ELF-1 (cell line): ENCODE measurements at regions not wholly inside any gene's neighbourhood (a gene's known extent, or its start where the extent isn't known, plus 50 kb on each side); places are given as distances from the start of the nearest gene placed in this dataset.
"Not testable (repeated sequence)": the region's sequence is repeated elsewhere in the genome, so short reads cannot be mapped to it uniquely, and the experiment has no call there.

Experiments
- DNase-seq: peaks from one replicate; pipeline ENCODE4 v3.0.0-alpha.2; 2016; ENCODE audit warnings: low read depth, low spot score

DNA sequence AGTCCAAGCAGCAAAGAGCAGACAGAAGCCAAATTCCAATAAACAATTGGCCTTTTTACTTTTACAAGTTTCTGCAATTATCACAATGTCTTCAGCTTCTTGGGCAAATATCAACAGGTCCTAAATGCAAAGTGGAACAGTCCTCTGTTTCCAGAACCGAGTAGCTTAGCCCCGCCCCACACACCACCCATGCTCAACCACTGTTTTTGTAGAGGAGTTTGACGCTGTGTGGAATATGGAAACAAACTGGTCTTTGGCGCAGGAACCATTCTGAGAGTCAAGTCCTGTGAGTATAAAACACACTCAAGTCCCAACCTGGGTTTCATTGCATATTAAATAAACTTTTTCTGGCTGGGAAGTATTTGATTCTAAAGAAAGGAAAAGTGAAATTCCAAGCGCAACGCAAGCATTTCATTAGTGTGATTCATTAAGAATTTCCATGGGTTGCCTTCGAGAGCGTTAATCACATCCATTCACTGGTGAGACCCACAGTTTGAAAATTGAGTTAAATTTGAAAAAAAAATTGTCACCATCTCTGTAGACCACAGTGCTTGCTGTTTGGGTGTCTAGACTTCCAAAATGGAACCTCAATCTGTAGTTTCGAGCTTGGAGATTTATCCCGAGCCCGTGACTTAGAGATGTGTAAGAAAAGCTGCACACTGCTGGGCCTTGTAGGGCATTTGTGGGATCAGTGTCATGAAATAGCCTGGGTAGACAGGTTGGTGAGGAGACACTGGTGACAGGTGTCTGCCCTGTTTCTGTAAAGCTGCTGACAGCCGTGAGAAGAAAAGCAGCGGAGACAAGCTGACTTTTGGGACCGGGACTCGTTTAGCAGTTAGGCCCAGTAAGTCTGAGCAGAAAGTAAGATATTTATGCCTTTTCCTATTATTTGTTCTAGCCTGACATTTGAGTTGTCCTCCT is 96.1 kb downstream of the DAD1 start:
- no peak for DNase-seq

DNA sequence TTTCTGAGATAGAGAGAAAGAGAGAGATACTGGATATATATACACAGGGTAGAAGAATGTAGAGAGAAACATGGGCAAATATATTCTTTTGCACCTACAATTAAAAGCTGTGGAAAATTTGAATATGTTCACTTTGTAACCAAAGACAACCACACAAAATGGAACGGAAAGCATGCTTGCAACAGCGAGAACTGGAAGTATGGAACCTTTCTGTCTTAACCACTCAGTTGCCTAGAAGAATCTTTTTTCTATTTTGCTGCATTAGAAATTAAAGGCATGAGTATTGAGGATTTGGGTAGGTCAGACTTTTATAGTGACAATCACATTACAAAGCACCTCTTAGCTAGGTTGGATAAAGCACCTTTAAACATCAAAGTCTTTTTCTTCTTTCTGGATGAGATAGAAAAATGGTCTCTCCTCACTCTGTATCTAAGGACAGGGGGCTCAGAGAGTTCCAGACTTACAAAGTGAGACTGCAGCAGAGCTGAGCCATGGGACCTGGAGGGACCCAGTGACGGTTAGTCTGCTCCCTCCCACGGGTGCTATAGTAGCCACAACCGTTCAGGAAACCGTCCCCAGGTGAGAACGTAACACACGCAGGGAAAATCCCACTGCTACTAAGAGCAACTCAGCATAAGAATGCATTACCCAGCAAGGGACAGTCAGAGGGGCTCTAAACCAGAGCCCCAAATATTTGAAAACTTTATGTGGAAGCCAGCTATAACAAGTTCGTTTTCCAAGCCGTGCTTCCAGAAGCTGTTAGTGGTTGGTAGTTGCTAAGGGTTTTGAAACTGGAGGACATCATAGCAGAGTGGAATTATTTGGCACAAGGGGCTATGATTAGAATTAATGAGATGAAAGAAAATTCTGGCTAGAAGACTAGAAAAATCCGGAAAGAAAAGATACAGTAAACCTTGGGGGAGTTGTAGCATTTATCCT is 97.1 kb downstream of the DAD1 start:
- no peak for DNase-seq

- DNase-seq = not testable (repeated sequence)
These were observed 98.0 kb downstream of the DAD1 start for GRCh38 chr14:22491053-22491452.

DNA sequence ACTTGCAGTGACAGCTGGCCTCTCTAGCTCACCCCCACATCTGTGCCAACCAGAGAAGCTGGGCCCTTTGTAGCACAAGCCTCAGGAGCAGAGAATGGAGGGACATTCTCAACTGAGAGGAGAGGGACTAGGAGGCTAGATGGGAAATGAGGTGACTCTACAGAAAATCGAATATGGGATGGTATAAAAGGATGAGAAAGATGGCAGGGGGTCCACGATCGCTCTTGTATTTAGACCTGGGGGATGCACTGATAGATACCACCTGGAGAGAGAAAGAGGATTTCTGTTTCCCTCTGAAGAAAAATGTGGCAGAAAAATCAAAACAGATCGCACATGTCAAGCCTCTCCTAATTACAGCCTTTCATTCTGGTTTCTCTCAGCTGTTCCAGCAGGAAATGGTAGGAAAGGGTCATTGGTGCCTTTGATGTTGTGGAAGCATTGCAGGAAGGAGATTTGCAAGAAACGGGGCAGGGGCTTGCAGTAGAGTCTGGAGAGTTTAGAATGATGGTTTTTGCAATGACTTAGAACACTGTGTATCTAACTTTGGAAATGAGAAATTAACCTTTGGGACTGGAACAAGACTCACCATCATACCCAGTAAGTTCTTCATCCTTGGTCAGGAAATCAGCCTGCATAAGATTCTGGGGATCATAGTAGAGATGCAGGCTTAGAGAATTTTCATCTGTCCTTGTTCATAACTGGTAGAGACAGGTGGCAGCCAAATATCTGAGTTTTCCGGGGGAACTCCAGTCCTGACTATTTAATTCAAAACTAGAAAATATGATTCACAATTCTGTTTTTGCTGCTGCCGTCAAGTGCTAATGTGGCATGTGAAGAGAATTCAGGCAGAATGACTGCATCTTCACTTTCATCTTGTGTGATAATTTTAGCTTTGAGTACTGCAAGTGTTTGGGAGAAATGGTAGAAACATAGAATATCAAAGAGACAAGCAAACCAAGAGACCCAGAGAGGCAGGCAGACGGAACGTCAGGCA is 98.8 kb downstream of the DAD1 start:
- no peak for DNase-seq

- no peak for DNase-seq
These were observed 99.8 kb downstream of the DAD1 start for GRCh38 chr14:22489244-22489545.

DNA sequence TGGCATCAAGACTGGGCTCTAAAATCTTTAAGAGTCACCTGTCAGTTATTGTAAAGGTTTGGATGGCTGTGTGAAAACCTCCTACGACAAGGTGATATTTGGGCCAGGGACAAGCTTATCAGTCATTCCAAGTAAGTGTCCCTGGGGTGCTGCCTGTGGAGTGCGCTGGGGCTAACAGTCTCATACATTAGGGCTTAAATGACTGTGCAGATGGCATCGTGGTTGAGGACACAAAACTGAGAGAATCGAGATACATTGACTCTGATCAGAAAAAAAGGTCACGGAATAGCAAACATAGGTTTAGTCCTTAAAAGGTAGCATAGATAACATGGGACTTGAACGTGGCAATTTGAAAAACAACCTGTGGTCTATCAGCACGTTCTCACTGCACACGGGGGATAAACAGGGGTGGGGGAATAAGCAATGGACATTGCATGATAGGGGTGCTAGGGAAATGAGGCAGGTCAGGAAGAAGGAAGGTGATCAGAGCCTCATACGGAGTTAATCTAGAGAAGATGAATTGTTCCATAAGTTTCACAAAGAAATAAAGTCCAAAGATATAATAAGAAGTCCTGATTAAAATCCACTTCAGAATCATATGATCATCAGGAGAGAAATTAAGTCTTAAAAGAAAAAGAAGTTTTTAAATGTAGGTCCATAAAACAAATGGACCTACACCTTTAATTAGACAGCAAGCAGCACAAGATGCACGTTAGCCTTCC is 100.3 kb downstream of the DAD1 start:
- no peak for DNase-seq

DNA sequence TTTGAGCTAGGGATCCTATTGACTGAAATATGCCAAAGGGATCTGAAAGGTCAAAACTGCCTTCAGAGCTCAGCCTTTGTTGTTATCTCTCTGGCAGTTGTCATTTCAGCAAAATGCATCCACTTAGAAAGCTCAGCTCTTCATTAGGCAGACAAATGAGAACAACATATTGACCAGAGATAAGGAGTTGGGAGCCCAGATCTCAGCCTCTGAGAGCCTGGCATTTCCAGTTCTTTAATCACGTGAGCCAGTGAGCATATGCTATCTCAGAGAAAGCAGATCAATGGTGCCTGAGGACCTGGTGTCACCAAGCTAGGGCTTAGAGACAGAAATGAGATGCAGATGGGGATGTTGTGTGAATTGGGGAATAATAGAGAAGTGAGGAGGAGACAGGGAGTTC is 101.1 kb downstream of the DAD1 start:
- no peak for DNase-seq

- no peak for DNase-seq
These were observed 101.6 kb downstream of the DAD1 start for GRCh38 chr14:22487401-22487800.

DNA sequence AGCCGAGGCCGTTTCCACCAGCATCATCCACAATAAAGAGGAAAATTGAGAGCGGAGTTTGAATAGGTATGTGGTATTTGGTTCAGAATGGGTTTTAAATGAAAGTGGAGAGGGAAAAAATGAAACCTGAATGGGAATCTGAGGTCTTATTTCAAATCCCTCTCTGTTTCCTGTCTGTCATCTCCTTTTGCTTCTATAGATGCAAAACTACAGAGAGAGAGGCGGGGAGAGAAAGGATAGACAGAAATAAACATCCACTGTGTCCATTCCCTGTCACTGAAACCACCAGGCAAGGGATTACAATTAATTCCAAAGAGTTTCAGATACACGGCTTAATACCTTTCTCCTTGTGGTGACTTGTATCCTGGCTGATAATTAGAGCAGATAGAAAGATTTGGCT is 102.3 kb downstream of the DAD1 start:
- DNase-seq = no peak

DNA sequence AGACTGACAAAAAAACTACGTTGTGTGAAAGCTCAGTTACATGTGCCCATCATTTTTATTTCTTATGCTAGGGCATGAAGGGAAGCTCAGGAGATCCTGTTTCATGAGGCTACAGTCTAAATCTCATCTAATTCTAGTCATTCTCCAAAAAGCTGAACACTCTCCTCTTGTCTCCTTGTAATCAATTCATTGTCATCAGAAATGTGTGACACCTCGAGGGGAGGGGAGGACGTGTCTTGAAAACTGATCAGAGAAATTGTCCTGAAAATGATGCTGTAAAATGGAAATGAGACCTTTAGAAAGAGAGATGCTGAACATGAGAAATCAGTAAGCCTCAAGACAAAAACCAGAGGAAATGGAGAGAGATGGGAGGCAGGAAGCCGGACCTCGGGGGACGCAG is 103.4 kb downstream of the DAD1 start:
- no peak for DNase-seq

GRCh38 chr14:22485178-22485577 is 103.8 kb downstream of the DAD1 start:
- no peak for DNase-seq

DNA sequence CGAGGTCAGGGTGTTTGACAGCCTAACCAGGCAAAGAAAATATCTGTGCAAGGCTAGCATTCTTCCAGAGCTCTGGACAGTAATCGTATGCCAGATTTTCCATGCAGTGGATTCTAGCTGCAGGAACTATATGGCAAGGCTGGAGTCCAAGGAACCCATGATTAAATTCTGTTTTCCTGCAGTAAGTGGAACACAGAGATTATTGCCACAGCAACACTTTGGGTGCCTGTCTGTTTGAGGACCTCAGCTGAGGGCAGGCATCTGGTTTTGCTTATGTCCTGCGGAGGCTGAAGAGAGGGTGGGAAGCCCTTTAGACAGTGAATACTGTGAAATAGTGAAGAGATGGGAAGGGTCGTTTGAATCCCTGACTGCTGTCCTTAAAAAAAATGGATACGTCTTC is 104.4 kb downstream of the DAD1 start:
- no peak for DNase-seq

- no peak for DNase-seq
These were observed 105.0 kb downstream of the DAD1 start for GRCh38 chr14:22483863-22484593.

- no peak for DNase-seq
These were observed 106.1 kb downstream of the DAD1 start for GRCh38 chr14:22482782-22483553.

GRCh38 chr14:22482085-22482694 is 106.8 kb downstream of the DAD1 start:
- DNase-seq = no peak

GRCh38 chr14:22481546-22481945 is 107.5 kb downstream of the DAD1 start:
- DNase-seq = no peak

DNA sequence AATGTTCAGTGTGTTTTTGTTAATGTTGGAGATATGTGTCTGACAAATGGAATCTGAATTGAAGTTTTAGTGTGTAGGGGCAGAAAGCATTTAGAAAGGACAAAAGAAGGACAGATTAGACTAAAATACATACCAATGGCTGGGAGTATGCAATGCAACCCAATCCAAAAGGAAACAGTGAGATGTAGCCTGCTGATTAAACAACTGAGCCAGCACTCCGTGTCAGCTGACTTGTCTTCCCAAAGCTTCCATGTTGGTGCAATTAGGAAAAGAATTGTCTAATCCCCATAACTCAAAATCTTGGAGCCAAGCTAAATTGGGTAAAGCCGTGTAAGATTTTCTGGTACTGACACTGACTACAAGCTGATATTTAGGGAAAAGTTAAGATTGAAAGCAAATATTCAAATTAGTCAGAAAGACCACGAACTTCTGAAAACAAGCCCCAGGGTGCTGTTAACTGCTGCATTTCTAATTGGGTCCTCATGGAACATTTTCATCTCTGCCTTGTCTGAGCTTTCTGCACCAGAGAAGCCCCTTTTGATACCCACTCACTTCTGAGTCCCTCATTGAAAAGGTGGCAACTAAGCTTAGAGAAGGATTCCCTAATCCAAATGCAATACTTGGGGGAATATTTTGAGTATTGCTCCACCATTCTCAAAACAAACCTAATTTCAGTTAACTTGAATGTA is 109.1 kb downstream of the DAD1 start:
- DNase-seq = no peak

DNA sequence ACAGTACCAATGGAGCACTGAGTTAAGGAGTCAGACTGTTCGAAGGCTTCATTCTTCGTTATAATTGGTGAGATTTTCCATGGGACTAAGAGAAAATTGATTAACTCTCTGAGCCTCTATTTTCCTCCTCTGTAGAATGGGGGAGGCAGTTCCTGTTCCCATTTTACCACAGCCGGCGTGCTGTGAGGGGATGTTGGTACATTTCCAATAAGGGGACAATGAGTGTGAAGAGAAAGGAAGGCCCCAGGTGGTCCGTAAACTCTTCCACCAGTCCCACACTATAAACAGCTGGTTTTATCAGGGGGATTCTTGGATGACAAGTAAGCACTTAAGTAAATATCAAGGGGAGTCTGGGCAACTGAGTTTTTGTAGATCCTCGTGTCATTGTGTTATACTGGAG is 109.9 kb downstream of the DAD1 start:
- no peak for DNase-seq
